Smooth muscle cell (in vitro differentiated cells): ENCODE measurements at regions not wholly inside any gene's neighbourhood (a gene's known extent, or its start where the extent isn't known, plus 50 kb on each side); places are given as distances from the start of the nearest gene placed in this dataset.

Experiments used
- DNase-seq: peaks from one replicate; lab custom pipeline; 2025; ENCODE audit not compliant: unreplicated experiment; lab: John Stamatoyannopoulos, UW
- H2AFZ ChIP-seq: fragments of 200-600 bp; sonication (generic); 2 replicates; pipeline ENCODE4 v1.6.0; 2016; ENCODE audit warnings: antibody characterized with exemption, low read depth, mild to moderate bottlenecking
- H3F3A ChIP-seq: fragments of 200-600 bp; sonication (generic); 2 replicates; pipeline ENCODE4 v1.6.0; 2017; ENCODE audit warnings: antibody characterized with exemption, low read depth
- H3K27ac ChIP-seq: fragments of 200-600 bp; sonication (generic); 2 replicates; pipeline ENCODE4 v1.5.1; 2016; ENCODE audit warnings: low read depth, mild to moderate bottlenecking
- H3K27me3 ChIP-seq: fragments of 200-600 bp; sonication (generic); 2 replicates; pipeline ENCODE4 v1.6.1; 2016; ENCODE audit warnings: low read depth, mild to moderate bottlenecking
- H3K36me3 ChIP-seq: fragments of 200-600 bp; sonication (generic); 2 replicates; pipeline ENCODE4 v1.5.1; 2016; ENCODE audit warnings: low read depth
- H3K4me1 ChIP-seq: fragments of 200-600 bp; sonication (generic); 2 replicates; pipeline ENCODE4 v1.5.1; 2016; ENCODE audit warnings: low read depth
- H3K4me2 ChIP-seq: fragments of 200-600 bp; sonication (generic); 2 replicates; pipeline ENCODE4 v1.6.0; 2016; ENCODE audit warnings: mild to moderate bottlenecking
- H3K4me3 ChIP-seq: fragments of 200-600 bp; sonication (generic); 2 replicates; pipeline ENCODE4 v1.5.1; 2016; ENCODE audit warnings: mild to moderate bottlenecking
- H3K79me2 ChIP-seq: fragments of 200-600 bp; sonication (generic); 2 replicates; pipeline ENCODE4 v1.6.0; 2016; ENCODE audit warnings: low read depth, mild to moderate bottlenecking
- H3K9ac ChIP-seq: fragments of 200-600 bp; sonication (generic); 2 replicates; pipeline ENCODE4 v1.6.0; 2016; ENCODE audit warnings: low read depth
- H3K9me3 ChIP-seq: fragments of 200-600 bp; sonication (generic); replicated peaks from 2 replicates; pipeline ENCODE4 v1.5.1; 2016; ENCODE audit warnings: low read depth
- H4K20me1 ChIP-seq: fragments of 200-600 bp; sonication (generic); 2 replicates; pipeline ENCODE4 v1.6.0; 2016; ENCODE audit warnings: low read depth
- CTCF ChIP-seq: fragments of 200-600 bp; sonication (generic); IDR thresholded peaks from 2 replicates; pipeline ENCODE4 v1.5.1; 2017; ENCODE audit warnings: borderline replicate concordance, mild to moderate bottlenecking, antibody characterized with exemption; ENCODE audit not compliant: insufficient read depth, poor library complexity, severe bottlenecking
- WGBS: methylation state at CpG from one replicate; pipeline ENCODE4 v1.1.7; 2016; ENCODE audit warnings: low lambda C conversion rate; 5-methylcytosine and 5-hydroxymethylcytosine counted together

- no peak overlapping the region for H3K4me2 ChIP-seq
- no peak for DNase-seq
- no peak overlapping the region for H3K4me3 ChIP-seq
- WGBS = 97% methylated on average over 2 of the region's 2 CpGs
- H2AFZ ChIP-seq = no peak overlapping the region
- H3K9ac ChIP-seq = no peak overlapping the region
- no peaks in the 10 kb centered on the region for H3K9me3 ChIP-seq
- H3K79me2 ChIP-seq = no peaks in the 10 kb centered on the region
- no peaks in the 10 kb centered on the region for H3K27me3 ChIP-seq
- no peak for TF ChIP-seq CTCF
- no peaks in the 10 kb centered on the region for H3K36me3 ChIP-seq
- no peaks in the 10 kb centered on the region for H3K4me1 ChIP-seq
- no peaks in the 10 kb centered on the region for H4K20me1 ChIP-seq
- no peak overlapping the region for H3K27ac ChIP-seq
- H3F3A ChIP-seq = no peaks in the 10 kb centered on the region
These were observed 449.9 kb downstream of the PDCD6IP start for GRCh38 chr3:34248352-34248751.

GRCh38 chr3:34254285-34254684, 455.9 kb downstream of the PDCD6IP start:
- no peaks in the 10 kb centered on the region for H3K79me2 ChIP-seq
- peaks cover 4% of the 10 kb centered on the region for H3K27me3 ChIP-seq
- H4K20me1 ChIP-seq = no peaks in the 10 kb centered on the region
- no peaks in the 10 kb centered on the region for H3F3A ChIP-seq
- H3K4me3 ChIP-seq = no peak overlapping the region
- H3K36me3 ChIP-seq = no peaks in the 10 kb centered on the region
- TF ChIP-seq CTCF = no peak
- no peaks in the 10 kb centered on the region for H3K4me1 ChIP-seq
- H3K9me3 ChIP-seq = no peaks in the 10 kb centered on the region
- H2AFZ ChIP-seq = no peak overlapping the region
- no peak for DNase-seq
- H3K4me2 ChIP-seq = no peak overlapping the region
- 73% methylated on average over 2 of the region's 2 CpGs for WGBS
- H3K9ac ChIP-seq = no peak overlapping the region
- H3K27ac ChIP-seq = no peak overlapping the region

DNA sequence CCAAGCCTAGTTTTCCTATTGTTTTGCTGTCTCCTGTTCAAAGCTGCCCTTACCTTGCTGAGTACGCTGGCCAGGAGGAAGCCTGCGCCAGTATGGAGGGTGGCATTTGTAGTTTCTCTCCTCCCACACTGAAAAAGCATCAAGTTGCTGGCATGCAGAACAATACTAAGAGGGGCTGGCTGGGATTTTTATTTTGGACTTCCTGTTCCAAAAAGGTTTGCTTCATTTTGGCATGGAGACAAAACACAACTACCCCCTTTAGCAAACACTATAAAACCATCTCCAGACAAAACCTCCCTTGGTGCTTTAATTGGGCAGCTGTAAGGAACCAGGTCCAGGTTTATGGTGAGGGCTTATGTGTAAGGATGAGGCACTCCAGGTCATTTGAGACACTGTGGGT, 457.6 kb downstream of the PDCD6IP start:
- no peak overlapping the region for H3K27ac ChIP-seq
- H4K20me1 ChIP-seq = no peaks in the 10 kb centered on the region
- no peak overlapping the region for H2AFZ ChIP-seq
- no peak for DNase-seq
- no peak overlapping the region for H3K9ac ChIP-seq
- TF ChIP-seq CTCF = no peak
- H3K4me2 ChIP-seq = no peak overlapping the region
- no peak overlapping the region for H3K4me3 ChIP-seq
- H3K36me3 ChIP-seq = no peaks in the 10 kb centered on the region
- H3K4me1 ChIP-seq = peaks cover under 1% of the 10 kb centered on the region
- peaks cover 4% of the 10 kb centered on the region for H3K27me3 ChIP-seq
- H3K79me2 ChIP-seq = no peaks in the 10 kb centered on the region
- no peaks in the 10 kb centered on the region for H3K9me3 ChIP-seq
- WGBS = 93% methylated on average over 2 of the region's 2 CpGs
- H3F3A ChIP-seq = no peaks in the 10 kb centered on the region

DNA sequence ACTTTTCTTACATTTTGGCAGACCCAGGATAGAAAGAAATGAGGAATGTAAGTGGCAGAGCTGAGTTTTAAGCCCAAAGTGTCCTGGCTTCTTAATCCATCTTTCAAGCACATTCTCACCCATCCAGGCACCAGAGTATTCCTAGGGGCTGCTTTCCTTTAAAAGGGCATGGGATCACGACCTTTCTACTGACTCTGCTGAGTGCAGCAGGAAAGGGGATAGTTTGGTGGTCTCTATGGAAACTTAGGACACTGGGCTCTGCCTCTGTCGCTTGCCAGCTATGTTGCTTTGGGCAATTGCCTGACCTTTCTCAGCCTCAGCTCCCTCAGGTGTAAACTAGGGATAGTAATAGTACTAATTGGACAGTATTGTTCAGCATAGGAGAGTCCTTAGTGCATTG, 458.4 kb downstream of the PDCD6IP start:
- TF ChIP-seq CTCF = no peak
- Histone ChIP-seq H3F3A (no peaks in the 10 kb centered on the region), H3K36me3 (no peaks in the 10 kb centered on the region), H3K79me2 (no peaks in the 10 kb centered on the region), H3K4me1 (peaks cover 6% of the 10 kb centered on the region), H3K27me3 (peaks cover 4% of the 10 kb centered on the region), H3K4me2 (no peak overlapping the region), H3K4me3 (no peak overlapping the region), H3K9ac (no peak overlapping the region), H3K27ac (no peak overlapping the region), H3K9me3 (no peaks in the 10 kb centered on the region), H4K20me1 (no peaks in the 10 kb centered on the region), H2AFZ (no peak overlapping the region)
- no peak for DNase-seq
- WGBS = 67% methylated on average over 2 of the region's 2 CpGs
